ENCODE measurements at regions not wholly inside any gene's neighbourhood (a gene's known extent, or its start where the extent isn't known, plus 50 kb on each side); places are given as distances from the start of the nearest gene placed in this dataset.

GRCh38 chr18:45488645-45489044 lies 126.6 kb upstream of the SLC14A2 start:
- TF ChIP-seq CTCF (tag by site-specific recombination; IDR thresholded peaks at IDR 0.05) (no peak), ZNF530 (tag by site-specific recombination; IDR thresholded peaks at IDR 0.05; ENCODE audit: low read depth) (no peak), ATF2 (tag by site-specific recombination; IDR thresholded peaks at IDR 0.05; ENCODE audit: low read depth) (no peak), ZSCAN16 (tag by site-specific recombination; IDR thresholded peaks at IDR 0.05) (no peak), ZNF76 (tag by site-specific recombination; IDR thresholded peaks at IDR 0.05; ENCODE audit: borderline replicate concordance, low read depth) (no peak), ZNF692 (tag by site-specific recombination; IDR thresholded peaks at IDR 0.05) (no peak), ZNF24 (tag by site-specific recombination; IDR thresholded peaks at IDR 0.05) (no peak), REST (tag by site-specific recombination; IDR thresholded peaks at IDR 0.05) (no peak), ZNF239 (tag by site-specific recombination; IDR thresholded peaks at IDR 0.05) (no peak), ZEB2 (tag by site-specific recombination; IDR thresholded peaks at IDR 0.05) (no peak), TCF7L2 (IDR thresholded peaks at IDR 0.05; ENCODE audit: borderline replicate concordance, low read depth, low read length) (no peak), TRIM28 (IDR thresholded peaks at IDR 0.05; ENCODE audit: borderline replicate concordance, low read length) (no peak), ZNF302 (tag by site-specific recombination; IDR thresholded peaks at IDR 0.05; ENCODE audit: low read depth) (no peak)

Measured in HEK293 (cell line).